Neural cell (in vitro differentiated cells): ENCODE measurements at regions not wholly inside any gene's neighbourhood (a gene's known extent, or its start where the extent isn't known, plus 50 kb on each side); places are given as distances from the start of the nearest gene placed in this dataset.

Experiments used
- EP300 ChIP-seq: fragments of 450-650 bp; conservative IDR thresholded peaks from 2 replicates; pipeline ENCODE4 v1.6.1; 2014; ENCODE audit warnings: antibody characterized with exemption, mild to moderate bottlenecking, moderate library complexity; ENCODE audit not compliant: poor library complexity, severe bottlenecking
- EZH2 ChIP-seq: fragments of 200-600, 300-800 bp; shearing (Covaris generic), sonication (generic); IDR thresholded peaks from 2 replicates; pipeline ENCODE4 v1.6.1; 2014; ENCODE audit warnings: antibody characterized with exemption, low read length, borderline replicate concordance, mild to moderate bottlenecking; ENCODE audit not compliant: insufficient read depth, poor library complexity, severe bottlenecking
- POLR2AphosphoS5 ChIP-seq: IDR thresholded peaks from 2 replicates; pipeline ENCODE4 v1.6.1; 2012
- RAD21 ChIP-seq: fragments of 450-650 bp; conservative IDR thresholded peaks from 2 replicates; pipeline ENCODE4 v1.6.1; 2014; ENCODE audit warnings: antibody characterized with exemption, mild to moderate bottlenecking, moderate library complexity
- TF ChIP-seq, protein P1 (sequence below): fragments of 450-650 bp; IDR thresholded peaks from 2 replicates; pipeline ENCODE4 v1.5.1; 2014; ENCODE audit warnings: antibody characterized with exemption, mild to moderate bottlenecking, moderate library complexity; ENCODE audit not compliant: poor library complexity, severe bottlenecking
- TF ChIP-seq, protein P2 (sequence below): IDR thresholded peaks from 2 replicates; pipeline ENCODE4 v1.6.1; 2012; ENCODE audit warnings: borderline replicate concordance

DNA sequence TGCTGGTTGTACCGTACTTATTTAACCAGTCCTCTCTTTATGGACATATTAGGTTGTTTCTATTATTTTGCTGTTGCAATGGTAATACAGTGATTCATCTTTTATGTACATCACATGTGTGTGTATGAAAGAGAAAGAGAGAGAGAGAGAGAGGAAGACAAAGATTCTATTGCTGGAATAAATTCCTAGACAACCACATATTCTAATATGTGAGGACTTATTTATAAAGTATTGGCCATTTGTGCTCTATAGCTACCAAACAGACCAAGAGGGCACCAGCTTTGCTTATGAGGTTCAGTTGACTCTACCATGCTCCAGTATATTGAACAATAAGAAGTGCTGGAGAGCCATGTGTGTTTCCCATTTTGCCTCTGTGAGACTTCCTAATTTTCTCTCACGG lies 513.5 kb downstream of the DMAC1 start:
- TF ChIP-seq, protein P1, sequence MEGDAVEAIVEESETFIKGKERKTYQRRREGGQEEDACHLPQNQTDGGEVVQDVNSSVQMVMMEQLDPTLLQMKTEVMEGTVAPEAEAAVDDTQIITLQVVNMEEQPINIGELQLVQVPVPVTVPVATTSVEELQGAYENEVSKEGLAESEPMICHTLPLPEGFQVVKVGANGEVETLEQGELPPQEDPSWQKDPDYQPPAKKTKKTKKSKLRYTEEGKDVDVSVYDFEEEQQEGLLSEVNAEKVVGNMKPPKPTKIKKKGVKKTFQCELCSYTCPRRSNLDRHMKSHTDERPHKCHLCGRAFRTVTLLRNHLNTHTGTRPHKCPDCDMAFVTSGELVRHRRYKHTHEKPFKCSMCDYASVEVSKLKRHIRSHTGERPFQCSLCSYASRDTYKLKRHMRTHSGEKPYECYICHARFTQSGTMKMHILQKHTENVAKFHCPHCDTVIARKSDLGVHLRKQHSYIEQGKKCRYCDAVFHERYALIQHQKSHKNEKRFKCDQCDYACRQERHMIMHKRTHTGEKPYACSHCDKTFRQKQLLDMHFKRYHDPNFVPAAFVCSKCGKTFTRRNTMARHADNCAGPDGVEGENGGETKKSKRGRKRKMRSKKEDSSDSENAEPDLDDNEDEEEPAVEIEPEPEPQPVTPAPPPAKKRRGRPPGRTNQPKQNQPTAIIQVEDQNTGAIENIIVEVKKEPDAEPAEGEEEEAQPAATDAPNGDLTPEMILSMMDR = no peak
- TF ChIP-seq, protein P2, sequence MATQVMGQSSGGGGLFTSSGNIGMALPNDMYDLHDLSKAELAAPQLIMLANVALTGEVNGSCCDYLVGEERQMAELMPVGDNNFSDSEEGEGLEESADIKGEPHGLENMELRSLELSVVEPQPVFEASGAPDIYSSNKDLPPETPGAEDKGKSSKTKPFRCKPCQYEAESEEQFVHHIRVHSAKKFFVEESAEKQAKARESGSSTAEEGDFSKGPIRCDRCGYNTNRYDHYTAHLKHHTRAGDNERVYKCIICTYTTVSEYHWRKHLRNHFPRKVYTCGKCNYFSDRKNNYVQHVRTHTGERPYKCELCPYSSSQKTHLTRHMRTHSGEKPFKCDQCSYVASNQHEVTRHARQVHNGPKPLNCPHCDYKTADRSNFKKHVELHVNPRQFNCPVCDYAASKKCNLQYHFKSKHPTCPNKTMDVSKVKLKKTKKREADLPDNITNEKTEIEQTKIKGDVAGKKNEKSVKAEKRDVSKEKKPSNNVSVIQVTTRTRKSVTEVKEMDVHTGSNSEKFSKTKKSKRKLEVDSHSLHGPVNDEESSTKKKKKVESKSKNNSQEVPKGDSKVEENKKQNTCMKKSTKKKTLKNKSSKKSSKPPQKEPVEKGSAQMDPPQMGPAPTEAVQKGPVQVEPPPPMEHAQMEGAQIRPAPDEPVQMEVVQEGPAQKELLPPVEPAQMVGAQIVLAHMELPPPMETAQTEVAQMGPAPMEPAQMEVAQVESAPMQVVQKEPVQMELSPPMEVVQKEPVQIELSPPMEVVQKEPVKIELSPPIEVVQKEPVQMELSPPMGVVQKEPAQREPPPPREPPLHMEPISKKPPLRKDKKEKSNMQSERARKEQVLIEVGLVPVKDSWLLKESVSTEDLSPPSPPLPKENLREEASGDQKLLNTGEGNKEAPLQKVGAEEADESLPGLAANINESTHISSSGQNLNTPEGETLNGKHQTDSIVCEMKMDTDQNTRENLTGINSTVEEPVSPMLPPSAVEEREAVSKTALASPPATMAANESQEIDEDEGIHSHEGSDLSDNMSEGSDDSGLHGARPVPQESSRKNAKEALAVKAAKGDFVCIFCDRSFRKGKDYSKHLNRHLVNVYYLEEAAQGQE = no peak
- no peak for TF ChIP-seq POLR2AphosphoS5
- no peak for TF ChIP-seq EP300
- no peak for TF ChIP-seq EZH2
- no peak for TF ChIP-seq RAD21
